GM12872 (cell line): ENCODE measurements at regions not wholly inside any gene's neighbourhood (a gene's known extent, or its start where the extent isn't known, plus 50 kb on each side); places are given as distances from the start of the nearest gene placed in this dataset.

Experiments
- TF ChIP-seq, protein P1 (sequence below): IDR thresholded peaks from 3 replicates; pipeline ENCODE4 v1.5.1; 2011; ENCODE audit warnings: low read depth, mild to moderate bottlenecking, low read length, moderate library complexity; ENCODE audit not compliant: insufficient read depth

- TF ChIP-seq, protein P1, sequence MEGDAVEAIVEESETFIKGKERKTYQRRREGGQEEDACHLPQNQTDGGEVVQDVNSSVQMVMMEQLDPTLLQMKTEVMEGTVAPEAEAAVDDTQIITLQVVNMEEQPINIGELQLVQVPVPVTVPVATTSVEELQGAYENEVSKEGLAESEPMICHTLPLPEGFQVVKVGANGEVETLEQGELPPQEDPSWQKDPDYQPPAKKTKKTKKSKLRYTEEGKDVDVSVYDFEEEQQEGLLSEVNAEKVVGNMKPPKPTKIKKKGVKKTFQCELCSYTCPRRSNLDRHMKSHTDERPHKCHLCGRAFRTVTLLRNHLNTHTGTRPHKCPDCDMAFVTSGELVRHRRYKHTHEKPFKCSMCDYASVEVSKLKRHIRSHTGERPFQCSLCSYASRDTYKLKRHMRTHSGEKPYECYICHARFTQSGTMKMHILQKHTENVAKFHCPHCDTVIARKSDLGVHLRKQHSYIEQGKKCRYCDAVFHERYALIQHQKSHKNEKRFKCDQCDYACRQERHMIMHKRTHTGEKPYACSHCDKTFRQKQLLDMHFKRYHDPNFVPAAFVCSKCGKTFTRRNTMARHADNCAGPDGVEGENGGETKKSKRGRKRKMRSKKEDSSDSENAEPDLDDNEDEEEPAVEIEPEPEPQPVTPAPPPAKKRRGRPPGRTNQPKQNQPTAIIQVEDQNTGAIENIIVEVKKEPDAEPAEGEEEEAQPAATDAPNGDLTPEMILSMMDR = no peak
Measured at GRCh38 chr2:190787743-190788235, 92.8 kb upstream of the GLS start.

- TF ChIP-seq, protein P1 = no peak
Measured at GRCh38 chr2:190789074-190790004, 91.3 kb upstream of the GLS start.

DNA sequence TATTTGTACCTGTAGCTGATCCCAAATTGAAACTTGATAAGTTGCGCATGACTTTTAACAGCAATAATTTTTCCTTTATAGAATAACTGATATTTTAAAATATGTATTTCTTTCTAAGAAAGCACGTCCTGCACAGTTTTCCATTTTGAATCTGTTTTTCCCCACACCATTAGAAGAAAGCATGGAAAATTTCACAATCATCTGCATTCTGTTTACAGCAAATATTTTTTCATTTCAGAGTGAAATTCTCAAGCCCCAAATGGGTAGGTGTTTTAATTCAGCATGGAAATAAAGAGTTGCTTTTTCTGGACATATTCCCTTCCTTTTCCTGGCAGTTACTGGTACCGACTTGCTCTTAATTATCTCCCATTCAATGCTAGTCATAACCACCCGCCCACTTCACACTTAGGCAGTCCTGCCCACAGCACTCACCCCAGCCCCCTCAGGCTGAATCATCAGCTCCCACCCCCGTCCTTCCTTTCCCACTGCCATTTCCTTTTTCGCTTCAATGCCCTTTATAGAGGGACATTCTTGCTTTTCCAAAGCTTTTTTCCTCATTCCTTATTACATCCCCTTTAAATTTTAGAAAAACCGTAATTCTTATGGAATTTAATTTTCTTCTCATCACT is 89.2 kb upstream of the GLS start:
- TF ChIP-seq, protein P1 = no peak

DNA sequence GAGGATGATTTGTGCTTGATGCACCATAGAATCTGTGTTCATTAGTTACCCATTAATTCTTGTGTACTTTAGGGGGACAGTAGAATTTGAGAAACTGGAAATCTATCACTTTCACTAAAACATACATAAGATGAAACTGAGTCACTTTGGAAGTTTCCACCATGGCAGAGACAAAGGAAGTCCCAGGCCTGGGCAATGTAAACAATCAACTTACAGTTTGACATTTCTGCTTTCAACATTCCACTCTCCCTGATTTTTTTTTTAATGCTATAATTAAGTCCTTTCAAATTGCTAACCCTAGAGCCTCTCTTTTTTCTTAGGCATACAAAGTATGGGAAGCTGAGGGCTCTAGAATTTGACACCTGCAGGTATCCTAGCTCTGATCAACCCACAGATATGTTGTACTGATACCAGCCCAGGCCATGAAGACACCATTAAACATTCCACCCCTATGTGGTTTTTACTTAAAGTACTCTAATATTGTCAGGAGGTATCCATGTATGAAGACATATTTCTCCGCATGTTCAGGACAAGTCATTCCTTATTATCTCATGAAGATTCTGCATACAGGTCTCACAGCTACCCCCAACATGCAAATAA is 88.5 kb upstream of the GLS start:
- TF ChIP-seq, protein P1 = no peak

- TF ChIP-seq, protein P1 = no peak
Measured at GRCh38 chr2:190792956-190793888, 87.4 kb upstream of the GLS start.

- TF ChIP-seq, protein P1 = no peak
Measured at GRCh38 chr2:190794377-190794776, 86.2 kb upstream of the GLS start.
